K562 (cell line): ENCODE measurements at regions not wholly inside any gene's neighbourhood (a gene's known extent, or its start where the extent isn't known, plus 50 kb on each side); places are given as distances from the start of the nearest gene placed in this dataset.

ENCODE experiments used
- ERF ChIP-seq: fragments of 450-650 bp; formaldehyde crosslinking; IDR thresholded peaks from 2 replicates; pipeline ENCODE4 v1.4.0; 2020; ENCODE audit warnings: mild to moderate bottlenecking, mixed read lengths
- MECOM ChIP-seq: fragments of 250-450 bp; sonication (Bioruptor Pico); IDR thresholded peaks from 2 replicates; pipeline ENCODE4 v1.8.0; 2022; ENCODE audit warnings: inconsistent platforms
- RFX5 ChIP-seq: IDR thresholded peaks from 2 replicates; pipeline ENCODE4 v1.6.1; 2011; ENCODE audit warnings: low read depth, mild to moderate bottlenecking, improper control_type of control experiment, low read length
- SETDB1 ChIP-seq: IDR thresholded peaks from one replicate; pipeline ENCODE4 v1.6.1; 2012; ENCODE audit warnings: low read length, control low read depth, inconsistent platforms
- SIN3B ChIP-seq: fragments of 450-650 bp; IDR thresholded peaks from 2 replicates; pipeline ENCODE4 v1.6.1; 2017; ENCODE audit warnings: low read depth, mild to moderate bottlenecking, moderate library complexity
- TEAD1 ChIP-seq, 2 experiments: fragments of 450-650 bp in 1 of 2; sonication (generic) in 1 of 2; formaldehyde crosslinking; IDR thresholded peaks; 2 replicates each; pipeline versions ENCODE4 v1.4.0 to v1.8.0; 2020 to 2022; ENCODE audit warnings: mild to moderate bottlenecking in 2 of 2, missing genetic modification reagents in 1 of 2
- TEAD2 ChIP-seq: fragments of 450-650 bp; IDR thresholded peaks from 2 replicates; pipeline ENCODE4 v1.6.1; 2016; ENCODE audit warnings: missing genetic modification characterization, control low read depth, missing compliant biosample characterization
- ZFP30 ChIP-seq: fragments of 250-450 bp; sonication (Bioruptor Pico); IDR thresholded peaks from 2 replicates; pipeline ENCODE4 v1.8.0; 2022; ENCODE audit warnings: moderate library complexity, mild to moderate bottlenecking, inconsistent platforms, borderline replicate concordance
- ZNF318 ChIP-seq, 2 experiments: fragments of 450-650 bp; IDR thresholded peaks; 2 replicates each; pipeline ENCODE4 v1.6.1; 2016; ENCODE audit warnings: mild to moderate bottlenecking in 2 of 2, borderline replicate concordance in 1 of 2, low read depth in 1 of 2, moderate library complexity in 1 of 2
- ZNF407 ChIP-seq: fragments of 450-650 bp; IDR thresholded peaks from 2 replicates; pipeline ENCODE4 v1.6.1; 2016; ENCODE audit warnings: low read depth

GRCh38 chr11:43576803-43577521 is 103.6 kb upstream of the HSD17B12 start (continued):
- no peak for TF ChIP-seq ZNF407
- no peak for TF ChIP-seq ZFP30 (CRISPR knock-in tag)
- TF ChIP-seq RFX5, result no peak
- no peak for TF ChIP-seq ERF (CRISPR knock-in tag)
- no peak for TF ChIP-seq ZNF318 (IDR thresholded peaks at IDR 0.05; ENCODE audit: borderline replicate concordance in 1 of 2, low read depth in 1 of 2)
- no peak for TF ChIP-seq SETDB1
- TF ChIP-seq SIN3B, result no peak
- peak in 1 of 2 experiments; percentile 55; a peak in 1 of 4 replicates for TF ChIP-seq TEAD1 (CRISPR knock-in tag; IDR thresholded peaks at IDR 0.05)
- TF ChIP-seq TEAD2 (tag), result no peak
- 0 out of 2 replicates have a peak, but pooled peaks have one; percentile 33 for TF ChIP-seq MECOM
